Natural killer cell (primary cell): ENCODE measurements at regions not wholly inside any gene's neighbourhood (a gene's known extent, or its start where the extent isn't known, plus 50 kb on each side); places are given as distances from the start of the nearest gene placed in this dataset.

Experiments used
- ATAC-seq, 3 donors: fragments of 150-1000 bp in 2 of 3; fragments of 200-7000 bp in 1 of 3; cut with Tn5 transposase; 1 replicate in 1 of 3; 2 replicates in 2 of 3; pipeline ENCODE4 v1.10.0; 2021; ENCODE audit warnings: mild to moderate bottlenecking in 2 of 3, moderate library complexity in 2 of 3
- DNase-seq, 2 donors: peaks; one replicate each; pipeline versions ENCODE4 v3.0.0 to v3.0.0-alpha.2; 2013 to 2021; ENCODE audit warnings: mixed read lengths in 1 of 2
- H3K27ac ChIP-seq: one replicate; pipeline ENCODE4 v1.5.1; 2013; ENCODE audit warnings: mild to moderate bottlenecking, low read length
- H3K27me3 ChIP-seq: one replicate; pipeline ENCODE4 v1.6.1; 2013; ENCODE audit warnings: low read length; ENCODE audit not compliant: control insufficient read depth, insufficient read depth
- H3K36me3 ChIP-seq: one replicate; pipeline ENCODE4 v1.6.1; 2013; ENCODE audit warnings: low read length; ENCODE audit not compliant: control insufficient read depth, insufficient read depth
- H3K4me1 ChIP-seq: one replicate; pipeline ENCODE4 v1.6.1; 2013; ENCODE audit warnings: low read length; ENCODE audit not compliant: control insufficient read depth, insufficient read depth
- H3K4me3 ChIP-seq: one replicate; pipeline ENCODE4 v1.5.1; 2013; ENCODE audit warnings: low read length
- H3K9me3 ChIP-seq: one replicate; pipeline ENCODE4 v1.6.1; 2013; ENCODE audit warnings: low read length; ENCODE audit not compliant: control insufficient read depth, insufficient read depth
- H3K27ac Mint-ChIP-seq, 2 donors: one replicate each; pipeline ENCODE4 v1.8.0; 2022; ENCODE audit warnings: mild to moderate bottlenecking in 2 of 2, mixed read lengths in 2 of 2, moderate library complexity in 1 of 2
- H3K27me3 Mint-ChIP-seq, 2 donors: one replicate each; pipeline ENCODE4 v1.8.0; 2022; ENCODE audit warnings: low read depth in 2 of 2, mixed read lengths in 2 of 2
- H3K36me3 Mint-ChIP-seq: one replicate; pipeline ENCODE4 v1.8.0; 2022; ENCODE audit warnings: mixed read lengths
- H3K4me1 Mint-ChIP-seq, 2 donors: one replicate each; pipeline ENCODE4 v1.8.0; 2022; ENCODE audit warnings: mixed read lengths in 2 of 2
- H3K4me3 Mint-ChIP-seq: one replicate; pipeline ENCODE4 v1.8.0; 2022; ENCODE audit warnings: mild to moderate bottlenecking, moderate library complexity, mixed read lengths
- H3K9me3 Mint-ChIP-seq, 2 donors: one replicate each; pipeline ENCODE4 v1.8.0; 2022; ENCODE audit warnings: mixed read lengths in 2 of 2
- CTCF ChIP-seq: fragments of 200-600 bp; IDR thresholded peaks from one replicate; pipeline ENCODE4 v1.8.0; 2022; ENCODE audit warnings: antibody characterized with exemption
- WGBS: methylation state at CpG from one replicate; pipeline ENCODE4 v1.1.7; 2013; ENCODE audit warnings: missing lambda C conversion rate; ENCODE audit not compliant: insufficient coverage; 5-methylcytosine and 5-hydroxymethylcytosine counted together
- intact Hi-C: fragments of 100-400 bp; cut with micrococcal nuclease; formaldehyde crosslinking; loops from one replicate; pipeline ENCODE4 v1.14.2; 2022

GRCh38 chr4:110730318-110730717 lies 107.4 kb upstream of the PITX2 start:
- H3K27ac ChIP-seq, result no peak overlapping the region
- no peaks in the 10 kb centered on the region for H3K4me1 ChIP-seq
- H3K9me3 ChIP-seq, result no peaks in the 10 kb centered on the region
- Mint-ChIP-seq H3K9me3 (peaks cover 6 to 13% of the 10 kb centered on the region in 2 donors), H3K27me3 (no peaks in the 10 kb centered on the region), H3K36me3 (no peaks in the 10 kb centered on the region), H3K4me1 (no peaks in the 10 kb centered on the region), H3K27ac (no peak overlapping the region), H3K4me3 (no peak overlapping the region)
- WGBS, result 82% methylated on average over 3 of the region's 3 CpGs
- intact Hi-C loops, result no loop called here
- H3K4me3 ChIP-seq, result no peak overlapping the region
- no peaks in the 10 kb centered on the region for H3K36me3 ChIP-seq
- ATAC-seq, result no peak
- H3K27me3 ChIP-seq, result no peaks in the 10 kb centered on the region
- DNase-seq, result no peak
- no peak for TF ChIP-seq CTCF

DNA sequence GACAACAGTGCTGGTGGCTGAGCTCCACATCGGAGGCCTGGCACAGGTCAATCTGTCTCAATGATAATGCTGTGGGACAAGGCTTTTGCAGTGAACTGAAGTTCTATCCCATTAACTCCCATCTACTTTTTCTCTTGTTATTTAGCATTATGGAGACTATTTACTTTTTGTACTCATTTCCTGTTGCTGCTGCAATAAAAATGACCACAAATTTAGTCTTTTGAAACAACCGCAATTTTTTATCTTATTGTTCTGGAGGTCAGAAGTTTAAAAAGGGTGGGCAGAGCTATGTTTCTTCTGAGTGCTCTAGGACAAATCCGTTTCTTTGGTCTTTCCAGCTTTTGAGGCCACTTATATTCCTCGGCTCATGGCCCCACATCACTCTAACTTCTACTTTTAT lies 111.0 kb upstream of the PITX2 start:
- Histone ChIP-seq H3K36me3 (no peaks in the 10 kb centered on the region), H3K27me3 (no peaks in the 10 kb centered on the region), H3K4me3 (no peak overlapping the region), H3K27ac (no peak overlapping the region), H3K4me1 (no peaks in the 10 kb centered on the region), H3K9me3 (no peaks in the 10 kb centered on the region)
- WGBS, result 93% methylated on average over 4 of the region's 4 CpGs
- H3K27ac Mint-ChIP-seq, result no peak overlapping the region
- peaks cover 2 to 10% of the 10 kb centered on the region in 2 donors for H3K9me3 Mint-ChIP-seq
- no peaks in the 10 kb centered on the region for H3K36me3 Mint-ChIP-seq
- no peak for ATAC-seq
- no peaks in the 10 kb centered on the region for H3K27me3 Mint-ChIP-seq
- H3K4me1 Mint-ChIP-seq, result no peaks in the 10 kb centered on the region
- DNase-seq, result no peak
- no peak overlapping the region for H3K4me3 Mint-ChIP-seq
- intact Hi-C loops, result no loop called here
- TF ChIP-seq CTCF, result no peak

DNA sequence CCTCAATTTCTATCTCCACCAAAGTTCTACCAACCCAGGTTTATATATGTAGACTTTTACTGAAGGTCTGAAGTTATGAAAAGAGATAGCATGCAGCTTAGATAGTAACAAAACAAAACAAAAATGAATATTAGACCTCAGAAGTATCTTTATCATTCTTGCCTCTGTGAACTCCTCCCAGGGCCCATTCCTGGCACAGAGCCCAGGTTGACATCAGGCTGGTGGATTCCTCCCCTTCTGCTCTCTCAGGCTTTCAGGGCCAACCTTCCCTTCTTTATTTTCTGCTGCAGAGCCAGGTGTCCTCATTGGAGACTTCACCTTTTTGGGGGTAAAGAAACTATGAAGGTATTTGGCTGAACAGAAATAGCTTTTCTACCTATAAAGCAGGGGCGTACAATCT lies 112.8 kb upstream of the PITX2 start:
- Histone ChIP-seq H3K9me3 (no peaks in the 10 kb centered on the region), H3K27ac (no peak overlapping the region), H3K4me1 (no peaks in the 10 kb centered on the region), H3K4me3 (no peak overlapping the region), H3K27me3 (no peaks in the 10 kb centered on the region), H3K36me3 (no peaks in the 10 kb centered on the region)
- Mint-ChIP-seq H3K27me3 (no peaks in the 10 kb centered on the region), H3K36me3 (no peaks in the 10 kb centered on the region), H3K9me3 (peaks cover 13 to 19% of the 10 kb centered on the region in 2 donors), H3K27ac (no peak overlapping the region), H3K4me1 (no peaks in the 10 kb centered on the region), H3K4me3 (no peak overlapping the region)
- TF ChIP-seq CTCF, result no peak
- intact Hi-C loops, result no loop called here
- 100% methylated on average over 1 of the region's 1 CpG for WGBS
- no peak for DNase-seq
- ATAC-seq, result no peak

DNA sequence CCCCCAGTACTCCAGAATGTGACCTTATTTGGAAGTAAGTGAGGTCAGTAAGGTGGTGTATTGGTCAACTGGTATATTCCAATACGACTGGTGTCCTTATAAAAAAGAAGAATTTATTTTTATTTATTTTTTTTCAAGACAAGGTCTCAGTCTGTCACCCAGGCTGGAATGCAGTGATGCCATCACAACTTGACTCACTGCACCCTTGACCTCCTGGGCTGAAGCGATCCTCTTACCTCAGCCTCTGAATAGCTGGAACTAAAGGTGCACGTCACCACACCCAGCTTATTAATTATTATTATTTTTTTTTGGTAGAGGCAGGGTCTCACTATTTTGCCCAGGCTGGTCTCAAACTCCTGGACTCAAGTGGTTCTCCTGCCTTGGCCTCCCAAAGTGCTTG lies 115.1 kb upstream of the PITX2 start:
- ATAC-seq, result no peak
- no peak overlapping the region for H3K27ac ChIP-seq
- no peaks in the 10 kb centered on the region for H3K4me1 Mint-ChIP-seq
- TF ChIP-seq CTCF, result no peak
- no peak overlapping the region for H3K4me3 ChIP-seq
- H3K27me3 Mint-ChIP-seq, result no peaks in the 10 kb centered on the region
- no peaks in the 10 kb centered on the region for H3K4me1 ChIP-seq
- intact Hi-C loops, result no loop called here
- no peaks in the 10 kb centered on the region for H3K9me3 ChIP-seq
- no peaks in the 10 kb centered on the region for H3K36me3 ChIP-seq
- H3K27me3 ChIP-seq, result no peaks in the 10 kb centered on the region
- H3K27ac Mint-ChIP-seq, result no peak overlapping the region
- 100% methylated on average over 1 of the region's 3 CpGs for WGBS
- DNase-seq, result no peak
- no peak overlapping the region for H3K4me3 Mint-ChIP-seq
- H3K9me3 Mint-ChIP-seq, result peaks cover 15 to 22% of the 10 kb centered on the region in 2 donors
- no peaks in the 10 kb centered on the region for H3K36me3 Mint-ChIP-seq
